ENCODE measurements at regions not wholly inside any gene's neighbourhood (a gene's known extent, or its start where the extent isn't known, plus 50 kb on each side); places are given as distances from the start of the nearest gene placed in this dataset.

GRCh38 chr11:103650330-103650729, 386.1 kb upstream of the DDI1 start:
- ATAC-seq = no peak

GRCh38 chr11:103651341-103651998, 385.0 kb upstream of the DDI1 start:
- ATAC-seq (no peak), DNase-seq (no peak)
- Mint-ChIP-seq H3K4me1 (no peaks in the 10 kb centered on the region), H3K27me3 (ENCODE audit: low read depth in 2 of 2) (peaks cover 2 to 11% of the 10 kb centered on the region in 2 donors), H3K4me3 (no peak overlapping the region), H3K9me3 (no peaks in the 10 kb centered on the region), H3K36me3 (no peaks in the 10 kb centered on the region), H3K27ac (no peak overlapping the region)
- WGBS (ENCODE audit: insufficient coverage) = 90% methylated on average over 5 of the region's 5 CpGs
- TF ChIP-seq CTCF (IDR thresholded peaks at IDR 0.05) = no peak
- Histone ChIP-seq H3K9me3 (ENCODE audit: control insufficient read depth, insufficient read depth, low read length) (no peaks in the 10 kb centered on the region), H3K4me1 (ENCODE audit: control insufficient read depth, insufficient read depth, low read length) (no peaks in the 10 kb centered on the region), H3K27ac (ENCODE audit: low read length) (no peak overlapping the region), H3K4me3 (ENCODE audit: low read length) (no peak overlapping the region), H3K27me3 (ENCODE audit: control insufficient read depth, insufficient read depth, low read length) (peaks cover 2% of the 10 kb centered on the region), H3K36me3 (ENCODE audit: control insufficient read depth, insufficient read depth, low read length) (no peaks in the 10 kb centered on the region)
- intact Hi-C loops (cut with micrococcal nuclease) = no loop called here

More at GRCh38 chr11:103650330-103650729, 386.1 kb upstream of the DDI1 start:
- no peaks in the 10 kb centered on the region for H3K9me3 Mint-ChIP-seq
- DNase-seq = no peak
- no peaks in the 10 kb centered on the region for H3K36me3 Mint-ChIP-seq
- H3K4me3 Mint-ChIP-seq = no peak overlapping the region
- H3K4me1 Mint-ChIP-seq = no peaks in the 10 kb centered on the region
- no peak overlapping the region for H3K27ac Mint-ChIP-seq
- Histone ChIP-seq H3K9me3 (ENCODE audit: control insufficient read depth, insufficient read depth, low read length) (no peaks in the 10 kb centered on the region), H3K4me1 (ENCODE audit: control insufficient read depth, insufficient read depth, low read length) (no peaks in the 10 kb centered on the region), H3K27me3 (ENCODE audit: control insufficient read depth, insufficient read depth, low read length) (peaks cover 2% of the 10 kb centered on the region), H3K4me3 (ENCODE audit: low read length) (no peak overlapping the region), H3K36me3 (ENCODE audit: control insufficient read depth, insufficient read depth, low read length) (no peaks in the 10 kb centered on the region), H3K27ac (ENCODE audit: low read length) (no peak overlapping the region)
- intact Hi-C loops (cut with micrococcal nuclease) = no loop called here
- H3K27me3 Mint-ChIP-seq (ENCODE audit: low read depth in 2 of 2) = peaks cover 2 to 14% of the 10 kb centered on the region in 2 donors
- WGBS (ENCODE audit: insufficient coverage) = 100% methylated on average over 1 of the region's 1 CpG
- no peak for TF ChIP-seq CTCF (IDR thresholded peaks at IDR 0.05)

- Mint-ChIP-seq H3K27me3 (ENCODE audit: low read depth in 2 of 2) (peaks cover 2 to 6% of the 10 kb centered on the region in 2 donors), H3K4me3 (no peak overlapping the region), H3K36me3 (no peaks in the 10 kb centered on the region), H3K4me1 (no peaks in the 10 kb centered on the region), H3K9me3 (no peaks in the 10 kb centered on the region), H3K27ac (no peak overlapping the region)
- 29% methylated on average over 1 of the region's 1 CpG for WGBS (ENCODE audit: insufficient coverage)
- no peaks in the 10 kb centered on the region for H3K4me1 ChIP-seq (ENCODE audit: control insufficient read depth, insufficient read depth, low read length)
- peaks cover 2% of the 10 kb centered on the region for H3K27me3 ChIP-seq (ENCODE audit: control insufficient read depth, insufficient read depth, low read length)
- TF ChIP-seq CTCF (IDR thresholded peaks at IDR 0.05) = no peak
- ATAC-seq (no peak), DNase-seq (no peak)
- intact Hi-C loops (cut with micrococcal nuclease) = no loop called here
- H3K36me3 ChIP-seq (ENCODE audit: control insufficient read depth, insufficient read depth, low read length) = no peaks in the 10 kb centered on the region
- no peak overlapping the region for H3K4me3 ChIP-seq (ENCODE audit: low read length)
- no peaks in the 10 kb centered on the region for H3K9me3 ChIP-seq (ENCODE audit: control insufficient read depth, insufficient read depth, low read length)
- H3K27ac ChIP-seq (ENCODE audit: low read length) = no peak overlapping the region
Measured at GRCh38 chr11:103652013-103652412, 384.4 kb upstream of the DDI1 start.

- no peak for TF ChIP-seq CTCF (IDR thresholded peaks at IDR 0.05)
- Mint-ChIP-seq H3K4me1 (no peaks in the 10 kb centered on the region), H3K9me3 (no peaks in the 10 kb centered on the region), H3K27me3 (ENCODE audit: low read depth in 2 of 2) (peaks cover 4 to 6% of the 10 kb centered on the region in 2 donors), H3K27ac (no peak overlapping the region), H3K4me3 (no peak overlapping the region), H3K36me3 (no peaks in the 10 kb centered on the region)
- intact Hi-C loops (cut with micrococcal nuclease) = no loop called here
- Histone ChIP-seq H3K27ac (ENCODE audit: low read length) (no peak overlapping the region), H3K4me1 (ENCODE audit: control insufficient read depth, insufficient read depth, low read length) (no peaks in the 10 kb centered on the region), H3K36me3 (ENCODE audit: control insufficient read depth, insufficient read depth, low read length) (no peaks in the 10 kb centered on the region), H3K27me3 (ENCODE audit: control insufficient read depth, insufficient read depth, low read length) (peaks cover 2% of the 10 kb centered on the region), H3K9me3 (ENCODE audit: control insufficient read depth, insufficient read depth, low read length) (no peaks in the 10 kb centered on the region), H3K4me3 (ENCODE audit: low read length) (no peak overlapping the region)
- no peak for ATAC-seq
- 87% methylated on average over 2 of the region's 3 CpGs for WGBS (ENCODE audit: insufficient coverage)
- DNase-seq = no peak
Measured at GRCh38 chr11:103656382-103656781, 380.1 kb upstream of the DDI1 start.
